ENCODE measurements at regions not wholly inside any gene's neighbourhood (a gene's known extent, or its start where the extent isn't known, plus 50 kb on each side); places are given as distances from the start of the nearest gene placed in this dataset.

GRCh38 chr1:164950541-164950986 is 391.6 kb downstream of the PBX1 start:
- Histone ChIP-seq H3K9me3 (ENCODE audit: control insufficient read depth in 4 of 4, low read length in 3 of 4) (peaks cover 0 to 13% (median 5%) of the 10 kb centered on the region in 4 donors), H3K4me3 (ENCODE audit: low read depth in 1 of 3, low read length in 3 of 3) (no peak overlapping the region), H3K36me3 (ENCODE audit: control insufficient read depth in 4 of 4, insufficient read depth in 3 of 4, low read depth in 1 of 4, low read length in 3 of 4) (no peaks in the 10 kb centered on the region), H3K9ac (ENCODE audit: low read depth in 1 of 2, low read length in 2 of 2) (no peak overlapping the region), H3K4me1 (ENCODE audit: control insufficient read depth in 4 of 4, insufficient read depth in 4 of 4, low read length in 3 of 4) (no peaks in the 10 kb centered on the region), H3K27me3 (ENCODE audit: control insufficient read depth in 4 of 4, insufficient read depth in 4 of 4, low read length in 3 of 4) (no peaks in the 10 kb centered on the region), H3K27ac (ENCODE audit: low read depth in 1 of 2, low read length in 2 of 2) (no peak overlapping the region)
- 51% methylated on average over 5 of the region's 5 CpGs for WGBS
- TF ChIP-seq RXRA (IDR thresholded peaks at IDR 0.05) (no peak), HNF4G (IDR thresholded peaks at IDR 0.05) (no peak), MAX (IDR thresholded peaks at IDR 0.05) (no peak), YY1 (IDR thresholded peaks at IDR 0.05) (no peak), REST (IDR thresholded peaks at IDR 0.05) (no peak)
- no peak for DNase-seq (ENCODE audit: low spot score)

GRCh38 chr1:164949771-164950471 is 390.9 kb downstream of the PBX1 start:
- no peak overlapping the region for H3K27ac ChIP-seq (ENCODE audit: low read depth in 1 of 2, low read length in 2 of 2)
- no peak overlapping the region for H3K4me3 ChIP-seq (ENCODE audit: low read depth in 1 of 3, low read length in 3 of 3)
- no peak overlapping the region for H3K9ac ChIP-seq (ENCODE audit: low read depth in 1 of 2, low read length in 2 of 2)
- TF ChIP-seq ATF3 (IDR thresholded peaks at IDR 0.05) (no peak), EGR1 (IDR thresholded peaks at IDR 0.05; ENCODE audit: low read depth in 2 of 2) (no peak), ZBTB33 (IDR thresholded peaks at IDR 0.05) (no peak), NR2F2 (IDR thresholded peaks at IDR 0.05) (no peak), HNF4A (conservative IDR thresholded peaks at IDR 0.05) (no peak), REST (IDR thresholded peaks at IDR 0.05) (no peak), RAD21 (IDR thresholded peaks at IDR 0.05) (no peak), JUND (IDR thresholded peaks at IDR 0.05) (no peak), YY1 (IDR thresholded peaks at IDR 0.05) (no peak), CTCF (IDR thresholded peaks at IDR 0.05; ENCODE audit: low read depth, low read length, missing input control) (no peak), FOXA1 (IDR thresholded peaks at IDR 0.05) (no peak), GABPA (IDR thresholded peaks at IDR 0.05 in 1 of 2, conservative IDR thresholded peaks at IDR 0.05 in 1 of 2) (no peak)
- H3K36me3 ChIP-seq (ENCODE audit: control insufficient read depth in 4 of 4, insufficient read depth in 3 of 4, low read depth in 1 of 4, low read length in 3 of 4), result no peaks in the 10 kb centered on the region
- 74% methylated on average over 2 of the region's 2 CpGs for WGBS
- H3K4me1 ChIP-seq (ENCODE audit: control insufficient read depth in 4 of 4, insufficient read depth in 4 of 4, low read length in 3 of 4), result no peaks in the 10 kb centered on the region
- no peaks in the 10 kb centered on the region for H3K27me3 ChIP-seq (ENCODE audit: control insufficient read depth in 4 of 4, insufficient read depth in 4 of 4, low read length in 3 of 4)
- DNase-seq (ENCODE audit: low spot score), result no peak
- peaks cover 0 to 13% (median 5%) of the 10 kb centered on the region in 4 donors for H3K9me3 ChIP-seq (ENCODE audit: control insufficient read depth in 4 of 4, low read length in 3 of 4)

Data from liver (tissue), 8 donors.